IPS DF 19.7 (cell line): ENCODE measurements at regions not wholly inside any gene's neighbourhood (a gene's known extent, or its start where the extent isn't known, plus 50 kb on each side); places are given as distances from the start of the nearest gene placed in this dataset.
"Not testable (repeated sequence)": the region's sequence is repeated elsewhere in the genome, so short reads cannot be mapped to it uniquely, and the experiment has no call there.

Experiments
- DNase-seq: peaks from one replicate; pipeline ENCODE4 v3.0.0-alpha.2; 2013; ENCODE audit warnings: low read depth, low spot score

- no peak for DNase-seq
These were observed 152.8 kb upstream of the ZBED5 start for GRCh38 chr11:11010624-11011127.

GRCh38 chr11:11009179-11009578, 151.3 kb upstream of the ZBED5 start:
- DNase-seq = no peak

GRCh38 chr11:11004069-11004468, 146.2 kb upstream of the ZBED5 start:
- no peak for DNase-seq

- DNase-seq = no peak
These were observed 145.4 kb upstream of the ZBED5 start for GRCh38 chr11:11003226-11003625.

- no peak for DNase-seq
These were observed 142.9 kb upstream of the ZBED5 start for GRCh38 chr11:11000579-11001283.

- no peak for DNase-seq
These were observed 140.8 kb upstream of the ZBED5 start for GRCh38 chr11:10998674-10999073.

- no peak for DNase-seq
These were observed 138.8 kb upstream of the ZBED5 start for GRCh38 chr11:10996678-10997077.

- no peak for DNase-seq
These were observed 135.8 kb upstream of the ZBED5 start for GRCh38 chr11:10993640-10994039.

- no peak for DNase-seq
These were observed 135.3 kb upstream of the ZBED5 start for GRCh38 chr11:10993186-10993585.

GRCh38 chr11:10991393-10991792, 133.5 kb upstream of the ZBED5 start:
- no peak for DNase-seq

GRCh38 chr11:10990637-10991193, 132.9 kb upstream of the ZBED5 start:
- no peak for DNase-seq

GRCh38 chr11:10990160-10990559, 132.3 kb upstream of the ZBED5 start:
- DNase-seq = no peak

- DNase-seq = no peak
These were observed 128.2 kb upstream of the ZBED5 start for GRCh38 chr11:10986006-10986405.

GRCh38 chr11:10984742-10985141, 126.9 kb upstream of the ZBED5 start:
- DNase-seq = no peak

GRCh38 chr11:10984250-10984649, 126.4 kb upstream of the ZBED5 start:
- DNase-seq = peak; percentile 17

- DNase-seq = no peak
These were observed 125.1 kb upstream of the ZBED5 start for GRCh38 chr11:10982704-10983510.

GRCh38 chr11:10979529-10979928, 121.7 kb upstream of the ZBED5 start:
- no peak for DNase-seq

GRCh38 chr11:10978198-10978597, 120.3 kb upstream of the ZBED5 start:
- DNase-seq = no peak

GRCh38 chr11:10975287-10975721, 117.5 kb upstream of the ZBED5 start:
- no peak for DNase-seq

- DNase-seq = no peak
These were observed 115.6 kb upstream of the ZBED5 start for GRCh38 chr11:10973416-10973815.

- no peak for DNase-seq
These were observed 113.1 kb upstream of the ZBED5 start for GRCh38 chr11:10970926-10971325.

GRCh38 chr11:10969387-10969786, 111.5 kb upstream of the ZBED5 start:
- DNase-seq = no peak

- not testable (repeated sequence) for DNase-seq
These were observed 99.0 kb upstream of the ZBED5 start for GRCh38 chr11:10956884-10957283.
